ENCODE measurements at regions not wholly inside any gene's neighbourhood (a gene's known extent, or its start where the extent isn't known, plus 50 kb on each side); places are given as distances from the start of the nearest gene placed in this dataset.

- TF ChIP-seq, protein P1, sequence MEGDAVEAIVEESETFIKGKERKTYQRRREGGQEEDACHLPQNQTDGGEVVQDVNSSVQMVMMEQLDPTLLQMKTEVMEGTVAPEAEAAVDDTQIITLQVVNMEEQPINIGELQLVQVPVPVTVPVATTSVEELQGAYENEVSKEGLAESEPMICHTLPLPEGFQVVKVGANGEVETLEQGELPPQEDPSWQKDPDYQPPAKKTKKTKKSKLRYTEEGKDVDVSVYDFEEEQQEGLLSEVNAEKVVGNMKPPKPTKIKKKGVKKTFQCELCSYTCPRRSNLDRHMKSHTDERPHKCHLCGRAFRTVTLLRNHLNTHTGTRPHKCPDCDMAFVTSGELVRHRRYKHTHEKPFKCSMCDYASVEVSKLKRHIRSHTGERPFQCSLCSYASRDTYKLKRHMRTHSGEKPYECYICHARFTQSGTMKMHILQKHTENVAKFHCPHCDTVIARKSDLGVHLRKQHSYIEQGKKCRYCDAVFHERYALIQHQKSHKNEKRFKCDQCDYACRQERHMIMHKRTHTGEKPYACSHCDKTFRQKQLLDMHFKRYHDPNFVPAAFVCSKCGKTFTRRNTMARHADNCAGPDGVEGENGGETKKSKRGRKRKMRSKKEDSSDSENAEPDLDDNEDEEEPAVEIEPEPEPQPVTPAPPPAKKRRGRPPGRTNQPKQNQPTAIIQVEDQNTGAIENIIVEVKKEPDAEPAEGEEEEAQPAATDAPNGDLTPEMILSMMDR (conservative IDR thresholded peaks at IDR 0.05; ENCODE audit: low read length) = no peak
- no peak for DNase-seq (ENCODE audit: low read depth)
- H3K4me3 ChIP-seq (ENCODE audit: low read length) = no peak overlapping the region
These were observed 124.1 kb upstream of the SFSWAP start for GRCh38 chr12:131586761-131587160.

GRCh38 chr12:131587565-131587964 is 123.3 kb upstream of the SFSWAP start:
- no peak for DNase-seq (ENCODE audit: low read depth)
- TF ChIP-seq, protein P1 (conservative IDR thresholded peaks at IDR 0.05; ENCODE audit: low read length) = no peak
- no peak overlapping the region for H3K4me3 ChIP-seq (ENCODE audit: low read length)

DNA sequence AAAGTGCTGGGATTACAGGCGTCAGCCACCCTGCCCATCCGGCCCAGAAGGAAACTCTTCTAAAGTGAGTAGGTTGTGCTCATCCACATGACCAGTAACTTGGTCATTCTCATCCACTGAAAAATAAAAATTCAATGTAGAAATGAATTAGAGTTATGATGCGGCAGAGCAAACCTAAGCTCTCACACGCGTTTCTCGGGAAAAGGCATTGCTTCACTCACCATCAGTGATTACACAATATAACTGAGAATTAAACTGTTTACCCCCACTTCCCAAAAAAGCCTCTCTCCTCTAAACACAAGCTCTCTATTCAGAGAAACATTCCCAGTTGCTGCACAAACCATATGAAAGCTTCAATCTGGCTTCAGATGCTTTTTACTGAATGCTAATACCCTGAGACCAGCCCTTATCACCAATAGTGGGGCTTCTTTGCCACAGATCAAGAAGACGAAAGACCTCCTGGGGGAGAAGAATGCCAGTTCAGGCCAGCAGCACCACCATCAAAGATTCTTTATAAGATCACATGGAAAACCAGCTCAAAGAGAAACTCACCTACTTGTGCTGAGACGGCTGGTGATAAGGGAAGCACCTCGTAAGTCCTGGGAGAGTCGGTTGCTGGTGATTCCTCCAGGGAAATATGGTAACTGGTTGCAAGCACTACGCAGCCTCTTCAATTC is 121.5 kb upstream of the SFSWAP start:
- TF ChIP-seq, protein P1 (conservative IDR thresholded peaks at IDR 0.05; ENCODE audit: low read length) = no peak
- no peak for DNase-seq (ENCODE audit: low read depth)

GRCh38 chr12:131589966-131590365 is 120.9 kb upstream of the SFSWAP start:
- no peak overlapping the region for H3K4me3 ChIP-seq (ENCODE audit: low read length)
- TF ChIP-seq, protein P1 (conservative IDR thresholded peaks at IDR 0.05; ENCODE audit: low read length) = no peak
- DNase-seq (ENCODE audit: low read depth) = no peak

More for the DNA sequence above, 121.5 kb upstream of the SFSWAP start:
- no peak overlapping the region for H3K4me3 ChIP-seq (ENCODE audit: low read length)

DNA sequence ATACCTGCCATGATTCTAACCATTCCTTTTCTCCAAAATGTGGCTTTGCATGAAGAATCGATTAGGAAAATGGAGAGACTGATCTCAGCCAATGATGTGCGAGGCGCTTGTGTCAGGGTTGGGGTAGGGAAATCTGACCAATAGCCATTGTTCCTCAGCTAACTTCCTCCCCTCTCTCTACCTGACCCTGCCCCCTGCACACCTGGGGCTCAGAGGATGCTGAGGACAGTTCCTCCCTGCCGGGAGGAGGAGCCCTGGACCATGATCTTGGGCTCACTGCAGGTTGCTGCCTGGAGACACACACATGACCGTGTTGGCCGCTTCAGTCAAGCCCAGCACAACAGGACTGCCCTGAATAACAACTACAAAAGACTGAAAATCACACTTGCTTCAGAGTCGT is 119.8 kb upstream of the SFSWAP start:
- DNase-seq (ENCODE audit: low read depth) = no peak
- H3K4me3 ChIP-seq (ENCODE audit: low read length) = no peak overlapping the region
- TF ChIP-seq, protein P1 (conservative IDR thresholded peaks at IDR 0.05; ENCODE audit: low read length) = no peak

GRCh38 chr12:131591714-131592709 is 118.9 kb upstream of the SFSWAP start:
- H3K4me3 ChIP-seq (ENCODE audit: low read length) = no peak overlapping the region
- TF ChIP-seq, protein P1 (conservative IDR thresholded peaks at IDR 0.05; ENCODE audit: low read length) = no peak
- DNase-seq (ENCODE audit: low read depth) = no peak

Measured in AG10803 (cell line).